ENCODE measurements at regions not wholly inside any gene's neighbourhood (a gene's known extent, or its start where the extent isn't known, plus 50 kb on each side); places are given as distances from the start of the nearest gene placed in this dataset.

DNA sequence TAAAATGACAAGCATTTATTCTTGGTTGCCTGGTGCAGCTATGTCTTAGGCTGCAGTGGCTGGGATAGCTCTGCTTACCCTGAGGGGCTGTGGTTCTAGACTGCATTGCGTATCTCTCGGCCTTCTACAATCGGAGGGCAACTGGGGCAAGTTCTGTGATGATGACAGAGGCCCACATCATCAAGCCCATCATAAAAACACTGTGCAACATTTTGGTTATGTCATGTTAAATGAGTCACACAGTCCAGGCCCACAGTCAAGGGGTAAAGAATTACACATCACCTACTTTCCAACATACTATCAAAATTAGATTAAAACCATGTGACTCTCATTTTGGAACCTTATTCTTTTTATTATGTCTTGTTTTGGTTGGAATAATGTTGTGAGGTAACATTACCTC lies 120.2 kb upstream of the GUCY1A1 start:
- TF ChIP-seq POLR2AphosphoS5 (IDR thresholded peaks at IDR 0.05; ENCODE audit: low read depth) (no peak), SPI1 (IDR thresholded peaks at IDR 0.05; ENCODE audit: borderline replicate concordance, low read depth) (no peak), GABPA (IDR thresholded peaks at IDR 0.05; ENCODE audit: low read depth) (no peak)
- TF ChIP-seq, protein P1, sequence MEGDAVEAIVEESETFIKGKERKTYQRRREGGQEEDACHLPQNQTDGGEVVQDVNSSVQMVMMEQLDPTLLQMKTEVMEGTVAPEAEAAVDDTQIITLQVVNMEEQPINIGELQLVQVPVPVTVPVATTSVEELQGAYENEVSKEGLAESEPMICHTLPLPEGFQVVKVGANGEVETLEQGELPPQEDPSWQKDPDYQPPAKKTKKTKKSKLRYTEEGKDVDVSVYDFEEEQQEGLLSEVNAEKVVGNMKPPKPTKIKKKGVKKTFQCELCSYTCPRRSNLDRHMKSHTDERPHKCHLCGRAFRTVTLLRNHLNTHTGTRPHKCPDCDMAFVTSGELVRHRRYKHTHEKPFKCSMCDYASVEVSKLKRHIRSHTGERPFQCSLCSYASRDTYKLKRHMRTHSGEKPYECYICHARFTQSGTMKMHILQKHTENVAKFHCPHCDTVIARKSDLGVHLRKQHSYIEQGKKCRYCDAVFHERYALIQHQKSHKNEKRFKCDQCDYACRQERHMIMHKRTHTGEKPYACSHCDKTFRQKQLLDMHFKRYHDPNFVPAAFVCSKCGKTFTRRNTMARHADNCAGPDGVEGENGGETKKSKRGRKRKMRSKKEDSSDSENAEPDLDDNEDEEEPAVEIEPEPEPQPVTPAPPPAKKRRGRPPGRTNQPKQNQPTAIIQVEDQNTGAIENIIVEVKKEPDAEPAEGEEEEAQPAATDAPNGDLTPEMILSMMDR (IDR thresholded peaks at IDR 0.05; ENCODE audit: insufficient read depth, low read length): no peak
- TF ChIP-seq, protein P2, sequence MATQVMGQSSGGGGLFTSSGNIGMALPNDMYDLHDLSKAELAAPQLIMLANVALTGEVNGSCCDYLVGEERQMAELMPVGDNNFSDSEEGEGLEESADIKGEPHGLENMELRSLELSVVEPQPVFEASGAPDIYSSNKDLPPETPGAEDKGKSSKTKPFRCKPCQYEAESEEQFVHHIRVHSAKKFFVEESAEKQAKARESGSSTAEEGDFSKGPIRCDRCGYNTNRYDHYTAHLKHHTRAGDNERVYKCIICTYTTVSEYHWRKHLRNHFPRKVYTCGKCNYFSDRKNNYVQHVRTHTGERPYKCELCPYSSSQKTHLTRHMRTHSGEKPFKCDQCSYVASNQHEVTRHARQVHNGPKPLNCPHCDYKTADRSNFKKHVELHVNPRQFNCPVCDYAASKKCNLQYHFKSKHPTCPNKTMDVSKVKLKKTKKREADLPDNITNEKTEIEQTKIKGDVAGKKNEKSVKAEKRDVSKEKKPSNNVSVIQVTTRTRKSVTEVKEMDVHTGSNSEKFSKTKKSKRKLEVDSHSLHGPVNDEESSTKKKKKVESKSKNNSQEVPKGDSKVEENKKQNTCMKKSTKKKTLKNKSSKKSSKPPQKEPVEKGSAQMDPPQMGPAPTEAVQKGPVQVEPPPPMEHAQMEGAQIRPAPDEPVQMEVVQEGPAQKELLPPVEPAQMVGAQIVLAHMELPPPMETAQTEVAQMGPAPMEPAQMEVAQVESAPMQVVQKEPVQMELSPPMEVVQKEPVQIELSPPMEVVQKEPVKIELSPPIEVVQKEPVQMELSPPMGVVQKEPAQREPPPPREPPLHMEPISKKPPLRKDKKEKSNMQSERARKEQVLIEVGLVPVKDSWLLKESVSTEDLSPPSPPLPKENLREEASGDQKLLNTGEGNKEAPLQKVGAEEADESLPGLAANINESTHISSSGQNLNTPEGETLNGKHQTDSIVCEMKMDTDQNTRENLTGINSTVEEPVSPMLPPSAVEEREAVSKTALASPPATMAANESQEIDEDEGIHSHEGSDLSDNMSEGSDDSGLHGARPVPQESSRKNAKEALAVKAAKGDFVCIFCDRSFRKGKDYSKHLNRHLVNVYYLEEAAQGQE (IDR thresholded peaks at IDR 0.05; ENCODE audit: insufficient replicate concordance, low read depth): no peak
- H3K4me3 ChIP-seq (replicated peaks; ENCODE audit: insufficient read depth, low read length): no peak overlapping the region
- H3K27ac ChIP-seq (replicated peaks): no peak overlapping the region
- H3K27me3 ChIP-seq (ENCODE audit: insufficient read depth, poor library complexity, severe bottlenecking): no peaks in the 10 kb centered on the region
- no peak for DNase-seq (ENCODE audit: low read depth in 1 of 2, low spot score in 1 of 2)

DNA sequence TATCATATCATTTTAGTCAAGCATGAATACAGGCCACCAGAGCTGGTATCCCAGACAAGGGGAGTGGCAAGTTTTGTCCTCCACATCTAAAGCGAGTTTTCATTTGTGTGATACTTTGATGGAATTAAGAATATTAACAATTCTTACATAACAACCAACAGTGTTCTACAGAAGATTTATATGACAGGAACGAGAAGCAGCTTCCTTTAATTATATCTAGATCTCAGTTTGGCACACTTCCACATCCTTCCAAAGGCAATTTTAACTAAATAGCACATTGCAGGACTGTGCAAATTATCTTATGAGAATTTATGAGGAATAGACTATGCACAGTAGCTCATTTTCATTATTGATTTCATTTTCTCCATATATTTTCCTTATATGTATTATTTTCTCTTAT lies 121.2 kb upstream of the GUCY1A1 start:
- H3K4me3 ChIP-seq (replicated peaks; ENCODE audit: insufficient read depth, low read length): no peak overlapping the region
- TF ChIP-seq, protein P2 (IDR thresholded peaks at IDR 0.05; ENCODE audit: insufficient replicate concordance, low read depth): no peak
- TF ChIP-seq, protein P1 (IDR thresholded peaks at IDR 0.05; ENCODE audit: insufficient read depth, low read length): no peak
- TF ChIP-seq POLR2AphosphoS5 (IDR thresholded peaks at IDR 0.05; ENCODE audit: low read depth) (no peak), GABPA (IDR thresholded peaks at IDR 0.05; ENCODE audit: low read depth) (no peak), SPI1 (IDR thresholded peaks at IDR 0.05; ENCODE audit: borderline replicate concordance, low read depth) (no peak)

DNA sequence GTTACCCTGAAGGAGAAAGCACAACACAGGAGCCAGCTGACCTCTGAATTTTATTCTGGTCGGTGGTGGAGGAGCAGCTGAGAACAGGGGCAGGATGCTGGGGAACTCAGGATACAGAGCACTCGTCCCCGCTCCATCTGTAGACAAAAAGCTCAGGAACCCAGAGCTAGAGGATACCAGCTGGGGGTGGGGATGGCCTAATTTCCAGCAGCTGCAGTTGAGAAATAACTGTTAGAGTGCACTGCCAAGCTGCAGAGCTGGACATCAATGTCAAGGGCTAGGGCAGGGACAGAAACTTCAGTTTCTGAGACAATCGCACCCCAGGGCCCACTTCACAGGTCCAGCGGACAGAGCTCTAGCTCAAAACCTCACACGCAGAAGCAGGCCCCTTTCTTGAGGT lies 122.1 kb upstream of the GUCY1A1 start:
- Histone ChIP-seq H3K27ac (replicated peaks) (no peak overlapping the region), H3K27me3 (ENCODE audit: insufficient read depth, poor library complexity, severe bottlenecking) (no peaks in the 10 kb centered on the region), H3K4me3 (replicated peaks; ENCODE audit: insufficient read depth, low read length) (no peak overlapping the region)
- no peak for DNase-seq (ENCODE audit: low read depth in 1 of 2, low spot score in 1 of 2)
- TF ChIP-seq SPI1 (IDR thresholded peaks at IDR 0.05; ENCODE audit: borderline replicate concordance, low read depth) (no peak), POLR2AphosphoS5 (IDR thresholded peaks at IDR 0.05; ENCODE audit: low read depth) (no peak), GABPA (IDR thresholded peaks at IDR 0.05; ENCODE audit: low read depth) (no peak)
- TF ChIP-seq, protein P1 (IDR thresholded peaks at IDR 0.05; ENCODE audit: insufficient read depth, low read length): no peak
- TF ChIP-seq, protein P2 (IDR thresholded peaks at IDR 0.05; ENCODE audit: insufficient replicate concordance, low read depth): no peak

More for the DNA sequence above, 121.2 kb upstream of the GUCY1A1 start:
- DNase-seq (ENCODE audit: low read depth in 1 of 2, low spot score in 1 of 2): no peak
- H3K27ac ChIP-seq (replicated peaks): no peak overlapping the region
- no peaks in the 10 kb centered on the region for H3K27me3 ChIP-seq (ENCODE audit: insufficient read depth, poor library complexity, severe bottlenecking)
